Suprapubic skin (tissue), 4 donors: ENCODE measurements at regions not wholly inside any gene's neighbourhood (a gene's known extent, or its start where the extent isn't known, plus 50 kb on each side); places are given as distances from the start of the nearest gene placed in this dataset.

Experiments used
- DNase-seq, 2 donors: peaks; one replicate each; pipeline ENCODE4 v3.0.0-alpha.2; 2019; ENCODE audit warnings: low spot score in 2 of 2
- H3K27ac ChIP-seq: fragments of 200-600 bp; sonication (generic); one replicate; pipeline ENCODE4 v1.5.1; 2019
- H3K27me3 ChIP-seq: fragments of 200-600 bp; sonication (generic); one replicate; pipeline ENCODE4 v1.5.1; 2019
- H3K36me3 ChIP-seq: fragments of 200-600 bp; sonication (generic); one replicate; pipeline ENCODE4 v1.5.1; 2019
- H3K4me1 ChIP-seq: fragments of 200-600 bp; sonication (generic); one replicate; pipeline ENCODE4 v1.5.1; 2019
- H3K4me3 ChIP-seq: fragments of 200-600 bp; sonication (generic); one replicate; pipeline ENCODE4 v1.5.1; 2019; ENCODE audit warnings: mild to moderate bottlenecking
- H3K9me3 ChIP-seq: fragments of 200-600 bp; sonication (generic); one replicate; pipeline ENCODE4 v1.5.1; 2019
- EP300 ChIP-seq: sonication (generic); formaldehyde crosslinking; IDR thresholded peaks from one replicate; pipeline ENCODE4 v1.6.1; 2017; ENCODE audit warnings: antibody characterized with exemption
- POLR2A ChIP-seq, 2 donors: fragments of 450-650 bp; IDR thresholded peaks; one replicate each; pipeline ENCODE4 v1.6.1; 2017; ENCODE audit warnings: antibody characterized with exemption in 2 of 2, mild to moderate bottlenecking in 2 of 2, moderate library complexity in 2 of 2
- POLR2AphosphoS5 ChIP-seq, 3 donors: sonication (generic); formaldehyde crosslinking; IDR thresholded peaks; one replicate each; pipeline ENCODE4 v1.6.1; 2017; ENCODE audit warnings: antibody characterized with exemption in 3 of 3
- WGBS: methylation state at CpG from one replicate; pipeline ENCODE4 v1.1.5; 2018; 5-methylcytosine and 5-hydroxymethylcytosine counted together
- TF ChIP-seq, protein P1 (sequence below), 2 donors: fragments of 200-600 bp in 1 of 2; fragments of 450-650 bp in 1 of 2; sonication (generic) in 1 of 2; IDR thresholded peaks; one replicate each; pipeline ENCODE4 v1.5.1; 2016 to 2019; ENCODE audit warnings: antibody characterized with exemption in 2 of 2, mild to moderate bottlenecking in 1 of 2, moderate library complexity in 1 of 2

DNA sequence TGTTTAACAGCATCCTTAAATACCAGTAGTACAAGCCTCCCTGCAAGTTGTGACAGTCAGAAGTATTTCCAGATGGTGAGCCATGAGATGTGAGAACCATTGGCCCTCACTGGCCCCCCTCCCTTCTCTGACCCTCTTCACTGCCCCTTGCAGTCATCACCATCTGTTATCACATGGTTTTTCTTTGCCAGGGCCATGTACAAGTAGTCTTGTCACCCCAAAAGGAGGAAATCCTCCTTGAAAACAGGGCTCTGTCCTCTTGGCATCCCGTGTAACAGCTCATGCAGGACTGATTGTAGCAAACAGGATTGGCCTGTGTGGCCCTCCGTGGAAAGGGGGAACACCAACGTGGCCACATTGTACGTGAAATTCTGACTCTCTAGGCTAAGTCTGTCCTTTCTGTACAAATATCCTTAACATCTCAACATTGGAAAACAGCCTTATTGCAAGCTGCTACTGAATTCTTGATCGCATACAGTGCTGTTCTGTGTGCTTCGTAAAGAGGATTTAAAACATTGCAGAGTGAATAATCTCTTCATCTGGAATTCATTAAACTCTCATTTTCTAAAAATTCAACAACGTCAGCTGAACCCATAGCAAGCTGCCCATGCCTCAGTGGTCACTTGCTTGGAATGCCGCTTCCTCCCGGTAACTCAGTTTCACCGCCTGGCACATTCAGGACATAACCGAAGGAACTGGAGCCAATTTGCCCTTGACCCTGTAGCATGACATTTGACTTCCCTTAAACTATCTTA, 171.7 kb downstream of the ATPSCKMT start:
- H3K27me3 ChIP-seq: no peaks in the 10 kb centered on the region
- no peaks in the 10 kb centered on the region for H3K36me3 ChIP-seq
- no peak overlapping the region for H3K4me3 ChIP-seq
- 60% methylated on average over 11 of the region's 11 CpGs for WGBS
- no peak overlapping the region for H3K27ac ChIP-seq
- DNase-seq: no peak
- no peaks in the 10 kb centered on the region for H3K4me1 ChIP-seq
- H3K9me3 ChIP-seq: no peaks in the 10 kb centered on the region
- no peak for TF ChIP-seq EP300
- no peak for TF ChIP-seq POLR2A (IDR thresholded peaks at IDR 0.05)
- TF ChIP-seq, protein P1, sequence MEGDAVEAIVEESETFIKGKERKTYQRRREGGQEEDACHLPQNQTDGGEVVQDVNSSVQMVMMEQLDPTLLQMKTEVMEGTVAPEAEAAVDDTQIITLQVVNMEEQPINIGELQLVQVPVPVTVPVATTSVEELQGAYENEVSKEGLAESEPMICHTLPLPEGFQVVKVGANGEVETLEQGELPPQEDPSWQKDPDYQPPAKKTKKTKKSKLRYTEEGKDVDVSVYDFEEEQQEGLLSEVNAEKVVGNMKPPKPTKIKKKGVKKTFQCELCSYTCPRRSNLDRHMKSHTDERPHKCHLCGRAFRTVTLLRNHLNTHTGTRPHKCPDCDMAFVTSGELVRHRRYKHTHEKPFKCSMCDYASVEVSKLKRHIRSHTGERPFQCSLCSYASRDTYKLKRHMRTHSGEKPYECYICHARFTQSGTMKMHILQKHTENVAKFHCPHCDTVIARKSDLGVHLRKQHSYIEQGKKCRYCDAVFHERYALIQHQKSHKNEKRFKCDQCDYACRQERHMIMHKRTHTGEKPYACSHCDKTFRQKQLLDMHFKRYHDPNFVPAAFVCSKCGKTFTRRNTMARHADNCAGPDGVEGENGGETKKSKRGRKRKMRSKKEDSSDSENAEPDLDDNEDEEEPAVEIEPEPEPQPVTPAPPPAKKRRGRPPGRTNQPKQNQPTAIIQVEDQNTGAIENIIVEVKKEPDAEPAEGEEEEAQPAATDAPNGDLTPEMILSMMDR (IDR thresholded peaks at IDR 0.05): no peak
- no peak for TF ChIP-seq POLR2AphosphoS5 (IDR thresholded peaks at IDR 0.05)

DNA sequence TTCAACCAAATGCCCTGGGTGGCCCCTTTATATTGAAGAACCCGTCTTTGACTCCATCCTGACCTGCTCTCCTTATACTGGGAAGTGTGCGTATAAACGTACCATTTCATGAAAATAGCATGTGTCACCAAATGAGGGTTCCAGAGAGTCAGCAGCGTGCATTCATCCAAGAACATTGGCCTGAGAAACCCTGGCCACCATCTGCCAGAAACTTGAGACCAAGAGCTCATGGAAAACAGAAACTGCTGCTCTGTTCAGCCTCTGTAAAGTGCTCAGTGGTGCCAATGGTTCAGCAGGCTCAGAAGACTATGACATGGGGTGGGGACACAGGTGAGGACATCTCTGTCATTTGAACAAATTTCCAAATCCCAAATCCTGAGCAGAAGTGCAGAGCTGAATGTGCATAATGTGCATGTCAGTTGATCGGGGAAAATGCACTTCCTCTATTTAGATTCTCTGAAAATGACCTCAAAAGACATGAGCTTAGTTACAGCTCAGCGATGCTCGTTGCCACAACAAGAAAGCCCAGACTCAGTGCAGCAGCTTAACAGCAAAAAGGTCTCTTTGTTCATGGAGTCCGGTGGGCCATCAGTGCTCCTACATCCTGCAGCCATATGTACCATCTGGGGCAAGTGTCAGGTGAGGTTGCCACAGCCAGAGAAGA, 176.1 kb downstream of the ATPSCKMT start:
- WGBS: 81% methylated on average over 8 of the region's 8 CpGs

DNA sequence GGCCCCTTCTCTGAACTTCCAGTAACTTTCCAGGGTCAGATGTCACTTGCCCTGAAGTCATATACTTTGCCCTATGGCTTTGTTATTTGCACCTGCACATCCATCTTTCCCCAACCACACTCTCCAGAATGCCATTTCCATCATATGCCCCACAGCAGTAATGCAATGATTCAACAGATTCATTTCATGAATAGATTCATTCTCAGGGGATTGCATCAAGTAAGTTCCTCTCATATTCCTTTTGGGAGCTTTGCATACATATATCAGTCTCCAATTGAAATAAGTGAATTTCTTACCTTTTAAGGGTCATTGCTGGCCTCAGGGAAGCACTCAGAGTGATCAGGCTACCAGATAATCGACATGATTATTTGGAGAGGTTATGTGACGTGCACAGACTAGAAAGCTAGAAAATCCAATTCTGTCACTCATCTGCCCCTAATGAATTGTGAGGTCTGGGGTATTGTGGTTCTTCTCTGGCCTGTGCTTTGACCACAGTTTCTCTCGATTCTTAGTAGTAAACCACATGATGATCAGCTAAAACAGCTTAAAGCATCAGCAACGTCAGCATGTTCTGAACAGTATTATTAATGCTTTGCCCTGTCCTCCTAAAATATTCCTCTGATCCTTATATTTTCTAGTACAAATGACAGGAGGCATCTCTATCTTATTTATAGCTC, 179.9 kb downstream of the ATPSCKMT start:
- Histone ChIP-seq H3K27me3 (no peaks in the 10 kb centered on the region), H3K27ac (no peak overlapping the region), H3K4me3 (no peak overlapping the region), H3K9me3 (peaks cover 7% of the 10 kb centered on the region), H3K36me3 (no peaks in the 10 kb centered on the region), H3K4me1 (no peaks in the 10 kb centered on the region)
- no peak for DNase-seq
- TF ChIP-seq POLR2A (IDR thresholded peaks at IDR 0.05) (no peak), POLR2AphosphoS5 (IDR thresholded peaks at IDR 0.05) (no peak), EP300 (no peak)
- TF ChIP-seq, protein P1 (IDR thresholded peaks at IDR 0.05): no peak
- WGBS: 53% methylated on average over 4 of the region's 4 CpGs

More for the DNA sequence above, 176.1 kb downstream of the ATPSCKMT start:
- Histone ChIP-seq H3K4me3 (no peak overlapping the region), H3K4me1 (no peaks in the 10 kb centered on the region), H3K36me3 (no peaks in the 10 kb centered on the region), H3K27me3 (no peaks in the 10 kb centered on the region), H3K27ac (no peak overlapping the region), H3K9me3 (no peaks in the 10 kb centered on the region)
- DNase-seq: no peak
- TF ChIP-seq EP300 (no peak), POLR2A (IDR thresholded peaks at IDR 0.05) (no peak), POLR2AphosphoS5 (IDR thresholded peaks at IDR 0.05) (no peak)
- TF ChIP-seq, protein P1 (IDR thresholded peaks at IDR 0.05): no peak

DNA sequence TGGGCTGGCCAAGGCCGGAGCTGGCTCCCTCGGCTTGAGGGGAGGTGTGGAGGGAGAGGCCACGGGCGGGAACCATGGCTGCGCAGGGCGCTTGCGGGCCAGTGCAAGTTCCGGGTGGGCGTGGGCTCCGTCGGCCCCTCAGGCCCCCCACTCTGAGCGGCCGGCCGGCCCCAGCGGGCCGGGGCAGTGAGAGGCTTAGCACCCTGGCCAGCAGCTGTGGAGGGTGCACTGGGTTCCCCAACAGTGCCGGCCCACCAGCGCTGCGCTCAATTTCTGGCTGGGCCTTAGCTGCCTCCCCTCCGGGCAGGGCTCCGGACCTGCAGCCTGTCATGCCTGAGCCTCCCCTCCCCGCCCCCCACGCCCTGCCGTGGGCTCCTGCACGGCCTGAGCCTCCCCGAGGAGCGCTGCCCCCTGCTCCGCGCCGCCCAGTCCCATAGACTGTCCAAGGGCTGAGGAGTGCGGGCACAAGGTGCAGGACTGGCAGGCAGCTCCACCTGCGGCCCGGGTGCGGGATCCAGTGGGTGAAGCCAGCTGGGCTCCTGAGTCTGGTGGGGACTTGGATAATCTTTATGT, 184.2 kb downstream of the ATPSCKMT start:
- 100% methylated on average over 1 of the region's 34 CpGs for WGBS
- no peak for DNase-seq
- TF ChIP-seq, protein P1 (IDR thresholded peaks at IDR 0.05): no peak
- TF ChIP-seq POLR2AphosphoS5 (IDR thresholded peaks at IDR 0.05): no peak
- TF ChIP-seq POLR2A (IDR thresholded peaks at IDR 0.05): no peak
- TF ChIP-seq EP300: no peak

More for the DNA sequence above, 184.2 kb downstream of the ATPSCKMT start:
- no peaks in the 10 kb centered on the region for H3K27me3 ChIP-seq
- H3K36me3 ChIP-seq: no peaks in the 10 kb centered on the region
- peaks cover 7% of the 10 kb centered on the region for H3K9me3 ChIP-seq
- H3K27ac ChIP-seq: no peak overlapping the region
- no peaks in the 10 kb centered on the region for H3K4me1 ChIP-seq
- H3K4me3 ChIP-seq: no peak overlapping the region
